Thymus (tissue), 11 donors: ENCODE measurements at regions not wholly inside any gene's neighbourhood (a gene's known extent, or its start where the extent isn't known, plus 50 kb on each side); places are given as distances from the start of the nearest gene placed in this dataset.
"Not testable (repeated sequence)": the region's sequence is repeated elsewhere in the genome, so short reads cannot be mapped to it uniquely, and the experiment has no call there.

Source experiments
- DNase-seq, 9 donors: peaks; one replicate each; pipeline ENCODE4 v3.0.0-alpha.2; 2013; ENCODE audit warnings: low spot score in 9 of 9, low read depth in 6 of 9, missing footprints in 1 of 9
- H3K27ac ChIP-seq, 2 donors: one replicate each; pipeline ENCODE4 v1.5.1; 2013; ENCODE audit warnings: control low read depth in 1 of 2, low read depth in 1 of 2, low read length in 1 of 2, mild to moderate bottlenecking in 1 of 2, moderate library complexity in 1 of 2
- H3K27me3 ChIP-seq, 2 donors: one replicate each; pipeline ENCODE4 v1.5.1; 2013; ENCODE audit warnings: low read length in 1 of 2; ENCODE audit not compliant: control insufficient read depth in 2 of 2, insufficient read depth in 1 of 2
- H3K36me3 ChIP-seq, 2 donors: one replicate each; pipeline ENCODE4 v1.5.1; 2013; ENCODE audit warnings: low read length in 1 of 2, mild to moderate bottlenecking in 1 of 2, moderate library complexity in 1 of 2; ENCODE audit not compliant: control insufficient read depth in 2 of 2, insufficient read depth in 2 of 2
- H3K4me1 ChIP-seq, 2 donors: one replicate each; pipeline ENCODE4 v1.5.1; 2013; ENCODE audit warnings: low read length in 2 of 2; ENCODE audit not compliant: control insufficient read depth in 2 of 2, insufficient read depth in 2 of 2
- H3K4me3 ChIP-seq, 2 donors: one replicate each; pipeline ENCODE4 v1.5.1; 2013; ENCODE audit warnings: low read length in 2 of 2, control low read depth in 1 of 2, mild to moderate bottlenecking in 1 of 2
- H3K9me3 ChIP-seq, 2 donors: one replicate each; pipeline ENCODE4 v1.5.1; 2013; ENCODE audit warnings: low read length in 1 of 2, mild to moderate bottlenecking in 1 of 2; ENCODE audit not compliant: control insufficient read depth in 2 of 2, insufficient read depth in 1 of 2
- WGBS: extraction: QIAGEN DNeasy Blood & Tissue Kit; methylation state at CpG from one replicate; pipeline ENCODE4 v1.1.7; 2013; 5-methylcytosine and 5-hydroxymethylcytosine counted together
- donor health status: healthy.

DNA sequence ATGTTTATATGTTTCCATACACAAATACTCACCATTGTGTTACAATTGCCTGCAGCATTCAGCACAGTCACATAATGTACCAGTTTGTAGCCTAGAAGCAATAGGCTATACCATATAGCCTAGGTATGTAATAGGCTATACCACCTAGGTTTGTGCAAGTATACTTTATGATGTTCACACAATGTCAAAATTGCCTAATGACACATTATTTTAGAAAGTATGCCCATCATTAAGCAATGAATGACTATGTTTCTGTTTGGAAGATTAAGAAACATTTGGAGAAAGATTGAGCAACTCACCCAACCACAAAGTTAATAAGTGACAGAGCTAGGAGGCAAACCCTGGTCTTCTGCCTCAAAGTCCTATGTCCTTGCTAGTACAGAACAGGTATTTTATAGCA, 96.8 kb upstream of the GRIA3 start:
- no peaks in the 10 kb centered on the region for H3K9me3 ChIP-seq
- no peak overlapping the region for H3K27ac ChIP-seq
- no peaks in the 10 kb centered on the region for H3K36me3 ChIP-seq
- no peaks in the 10 kb centered on the region for H3K4me1 ChIP-seq
- H3K27me3 ChIP-seq, result no peaks in the 10 kb centered on the region
- DNase-seq, result no peak
- no peak overlapping the region for H3K4me3 ChIP-seq

GRCh38 chrX:123088331-123088730, 95.7 kb upstream of the GRIA3 start:
- WGBS, result 84% methylated on average over 2 of the region's 2 CpGs
- H3K4me3 ChIP-seq, result no peak overlapping the region
- no peaks in the 10 kb centered on the region for H3K27me3 ChIP-seq
- no peaks in the 10 kb centered on the region for H3K9me3 ChIP-seq
- H3K4me1 ChIP-seq, result no peaks in the 10 kb centered on the region
- no peak overlapping the region for H3K27ac ChIP-seq
- DNase-seq, result no peak
- no peaks in the 10 kb centered on the region for H3K36me3 ChIP-seq

DNA sequence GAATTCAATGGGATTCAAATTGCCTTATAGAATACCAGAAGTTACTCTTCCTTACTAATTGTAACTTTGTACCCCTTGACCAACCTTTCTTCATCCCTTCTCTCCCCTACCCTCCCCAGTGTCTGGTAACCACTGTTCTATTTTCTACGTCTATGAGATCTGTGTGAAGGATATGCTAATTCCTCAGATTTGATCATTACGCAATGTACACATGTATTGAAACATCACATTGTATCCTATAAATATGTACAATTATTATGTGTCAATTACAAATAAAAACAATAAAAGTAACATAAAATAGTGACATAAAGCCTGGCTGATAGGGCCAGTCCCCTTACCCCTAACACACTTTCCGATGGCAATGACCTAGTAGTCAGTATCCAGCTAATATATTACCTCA, 95.1 kb upstream of the GRIA3 start:
- no peak overlapping the region for H3K27ac ChIP-seq
- no peaks in the 10 kb centered on the region for H3K4me1 ChIP-seq
- no peak for DNase-seq
- H3K27me3 ChIP-seq, result no peaks in the 10 kb centered on the region
- 92% methylated on average over 3 of the region's 3 CpGs for WGBS
- no peak overlapping the region for H3K4me3 ChIP-seq
- H3K9me3 ChIP-seq, result no peaks in the 10 kb centered on the region
- H3K36me3 ChIP-seq, result no peaks in the 10 kb centered on the region

GRCh38 chrX:123093792-123094191, 90.3 kb upstream of the GRIA3 start:
- no peak for DNase-seq
- H3K27me3 ChIP-seq, result no peaks in the 10 kb centered on the region
- H3K4me1 ChIP-seq, result no peaks in the 10 kb centered on the region
- H3K9me3 ChIP-seq, result peaks cover 0 to 5% of the 10 kb centered on the region in 2 donors
- H3K27ac ChIP-seq, result no peak overlapping the region
- WGBS, result 86% methylated on average over 2 of the region's 2 CpGs
- H3K4me3 ChIP-seq, result no peak overlapping the region
- H3K36me3 ChIP-seq, result no peaks in the 10 kb centered on the region

DNA sequence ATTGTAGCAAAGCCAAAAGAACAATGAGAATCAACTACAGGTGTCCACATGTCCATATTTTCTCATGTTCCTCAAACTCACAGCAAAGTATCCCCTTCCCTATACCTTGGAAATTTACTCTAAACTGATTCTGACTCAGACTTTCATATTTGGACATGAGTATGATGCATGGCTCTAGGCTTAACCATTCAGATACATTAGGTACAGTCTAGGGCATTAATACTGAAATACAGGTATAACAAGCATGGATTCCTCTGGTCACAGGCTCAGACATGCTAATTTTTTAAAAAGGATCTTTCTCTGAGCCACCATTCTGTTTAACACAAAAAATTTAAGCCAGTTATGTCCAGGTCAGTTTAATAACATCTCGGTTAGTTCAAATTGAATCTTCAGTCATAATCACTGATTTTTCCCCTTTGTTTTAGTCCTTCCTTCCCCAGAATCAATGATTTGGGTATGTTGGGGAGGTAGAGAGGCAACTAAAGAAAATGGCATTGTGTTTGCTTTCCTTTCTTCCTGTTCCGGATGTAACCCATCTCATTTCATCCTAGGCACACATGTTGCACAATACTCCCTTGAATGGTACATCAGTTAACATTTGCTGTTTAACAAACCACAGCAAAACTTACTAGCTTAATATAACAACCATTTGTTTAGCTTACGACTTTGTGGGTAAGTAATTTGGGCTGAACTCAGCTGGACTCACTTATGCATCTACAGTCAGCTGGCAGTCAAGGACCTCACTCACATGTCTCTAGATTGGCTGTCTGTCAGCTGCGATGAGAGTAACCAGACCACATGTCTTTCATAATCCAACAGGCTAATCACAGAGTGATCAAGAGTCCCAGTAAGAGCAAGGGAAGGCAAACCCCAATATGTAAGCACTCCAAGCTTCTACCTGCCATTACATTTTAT, 75.3 kb upstream of the GRIA3 start:
- H3K27me3 ChIP-seq, result no peaks in the 10 kb centered on the region
- no peaks in the 10 kb centered on the region for H3K36me3 ChIP-seq
- no peak overlapping the region for H3K27ac ChIP-seq
- no peak overlapping the region for H3K4me3 ChIP-seq
- H3K4me1 ChIP-seq, result no peaks in the 10 kb centered on the region
- WGBS, result 97% methylated on average over 4 of the region's 4 CpGs
- H3K9me3 ChIP-seq, result no peaks in the 10 kb centered on the region
- DNase-seq, result no peak

GRCh38 chrX:123121241-123121640, 62.8 kb upstream of the GRIA3 start:
- WGBS, result 91% methylated on average over 6 of the region's 6 CpGs
- no peak overlapping the region for H3K27ac ChIP-seq
- H3K36me3 ChIP-seq, result no peaks in the 10 kb centered on the region
- no peaks in the 10 kb centered on the region for H3K4me1 ChIP-seq
- H3K27me3 ChIP-seq, result no peaks in the 10 kb centered on the region
- no peak overlapping the region for H3K4me3 ChIP-seq
- no peak for DNase-seq
- peaks cover 0 to 6% of the 10 kb centered on the region in 2 donors for H3K9me3 ChIP-seq

- H3K27ac ChIP-seq, H3K27me3 ChIP-seq, H3K9me3 ChIP-seq, H3K36me3 ChIP-seq, DNase-seq, H3K4me3 ChIP-seq, H3K4me1 ChIP-seq: not testable (repeated sequence)
- 88% methylated on average over 3 of the region's 3 CpGs for WGBS
Measured at GRCh38 chrX:123129805-123130204, 54.3 kb upstream of the GRIA3 start.
